ENCODE measurements at regions not wholly inside any gene's neighbourhood (a gene's known extent, or its start where the extent isn't known, plus 50 kb on each side); places are given as distances from the start of the nearest gene placed in this dataset.
"Not testable (repeated sequence)": the region's sequence is repeated elsewhere in the genome, so short reads cannot be mapped to it uniquely, and the experiment has no call there.

- no peak for DNase-seq
These were observed 148.6 kb upstream of the FUT9 start for GRCh38 chr6:95867205-95867604.

GRCh38 chr6:95877480-95877879 lies 138.3 kb upstream of the FUT9 start:
- no peak for DNase-seq

- no peak for DNase-seq
These were observed 135.9 kb upstream of the FUT9 start for GRCh38 chr6:95879856-95880255.

GRCh38 chr6:95882371-95882770 lies 133.4 kb upstream of the FUT9 start:
- no peak for DNase-seq

GRCh38 chr6:95888711-95889110 lies 127.1 kb upstream of the FUT9 start:
- DNase-seq, result not testable (repeated sequence)

- DNase-seq, result no peak
These were observed 110.6 kb upstream of the FUT9 start for GRCh38 chr6:95905132-95905531.

- no peak for DNase-seq
These were observed 98.7 kb upstream of the FUT9 start for GRCh38 chr6:95917034-95917433.

- no peak for DNase-seq
These were observed 92.3 kb upstream of the FUT9 start for GRCh38 chr6:95923518-95923917.

GRCh38 chr6:95935736-95936135 lies 80.0 kb upstream of the FUT9 start:
- DNase-seq, result no peak

- no peak for DNase-seq
These were observed 68.9 kb upstream of the FUT9 start for GRCh38 chr6:95946906-95947305.

- no peak for DNase-seq
These were observed 67.5 kb upstream of the FUT9 start for GRCh38 chr6:95948324-95948723.

GRCh38 chr6:95949985-95950384 lies 65.8 kb upstream of the FUT9 start:
- DNase-seq, result no peak

GRCh38 chr6:95958686-95959085 lies 57.1 kb upstream of the FUT9 start:
- no peak for DNase-seq

- no peak for DNase-seq
These were observed 56.5 kb upstream of the FUT9 start for GRCh38 chr6:95959261-95959660.
